ENCODE measurements at regions not wholly inside any gene's neighbourhood (a gene's known extent, or its start where the extent isn't known, plus 50 kb on each side); places are given as distances from the start of the nearest gene placed in this dataset.

GRCh38 chr22:48278620-48279460, 1516.4 kb downstream of the TBC1D22A start:
- no peak for DNase-seq

DNA sequence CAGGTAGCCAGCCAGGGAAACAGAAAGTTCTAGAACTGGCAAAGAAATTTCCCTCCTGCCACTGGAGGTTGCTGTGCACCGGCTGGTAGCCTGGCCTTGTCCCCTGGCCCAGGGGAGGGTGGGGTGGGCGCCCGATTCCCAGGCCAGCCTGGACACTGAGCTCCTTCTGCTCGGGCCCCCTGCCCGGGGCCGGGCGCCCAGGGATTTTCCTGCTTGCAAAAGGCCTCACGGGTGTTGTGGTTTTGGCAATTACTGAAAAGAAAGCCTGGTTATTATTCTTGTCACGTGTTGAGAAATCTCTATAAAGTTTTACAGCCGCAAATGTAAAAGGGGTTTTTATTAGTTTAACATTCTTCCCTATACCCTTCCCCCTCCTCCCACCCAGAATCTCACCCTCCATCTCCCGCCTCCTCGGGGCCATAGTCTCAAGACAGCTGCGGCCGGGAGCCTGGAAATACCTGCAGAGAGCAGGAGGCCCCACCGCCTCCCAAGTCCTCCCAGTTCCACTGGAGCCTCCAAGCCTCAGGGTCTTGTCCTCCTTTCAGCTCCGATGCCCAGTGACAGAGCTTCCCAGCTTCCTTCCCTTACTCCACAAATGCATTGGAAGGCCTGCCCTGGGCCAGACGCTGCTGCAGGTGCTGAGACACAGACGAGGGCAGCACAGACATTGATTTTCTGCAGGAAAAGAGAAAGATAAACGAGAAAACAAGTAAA, 1515.6 kb downstream of the TBC1D22A start:
- no peak for DNase-seq

- DNase-seq = no peak
Observed at GRCh38 chr22:48276994-48277867, 1514.8 kb downstream of the TBC1D22A start.

DNA sequence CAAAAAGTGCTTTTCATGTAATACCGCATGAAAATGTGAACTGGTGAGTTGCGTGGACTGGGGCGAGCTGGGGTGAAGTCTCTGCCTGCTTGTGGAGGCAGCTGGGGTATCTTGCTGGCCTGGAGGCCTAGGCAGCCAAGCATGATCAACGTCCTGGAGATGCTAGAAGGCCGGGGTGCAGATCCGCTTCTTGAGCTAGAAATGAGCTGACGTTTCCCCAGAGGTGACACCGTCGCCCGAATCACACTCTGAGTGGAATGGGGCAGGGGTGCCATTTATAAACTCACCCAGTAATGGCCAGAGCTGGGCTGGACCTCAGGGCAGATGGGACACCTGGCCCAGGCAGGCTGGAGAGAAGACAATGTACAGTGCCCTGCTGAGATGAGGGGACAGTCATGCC, 1513.0 kb downstream of the TBC1D22A start:
- no peak for DNase-seq

DNA sequence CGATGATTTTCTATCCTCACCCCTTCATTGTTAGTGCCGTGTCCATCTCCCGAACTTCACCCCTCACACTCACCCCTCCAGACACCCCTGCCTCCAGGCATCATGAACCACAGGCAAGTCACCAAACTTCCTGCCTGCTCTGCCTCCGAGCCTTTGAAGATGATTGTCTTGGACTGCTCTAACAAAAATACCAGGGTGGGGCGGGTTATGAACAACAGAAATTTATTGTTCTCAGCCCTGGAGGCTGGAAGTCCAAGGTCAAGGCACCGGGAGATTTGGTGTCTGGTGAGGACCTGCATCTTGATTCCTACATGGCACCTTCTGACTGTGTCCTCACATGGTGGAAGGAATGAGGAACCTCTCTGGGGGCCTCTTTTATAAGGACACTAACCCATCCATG, 1508.3 kb downstream of the TBC1D22A start:
- no peak for DNase-seq

DNA sequence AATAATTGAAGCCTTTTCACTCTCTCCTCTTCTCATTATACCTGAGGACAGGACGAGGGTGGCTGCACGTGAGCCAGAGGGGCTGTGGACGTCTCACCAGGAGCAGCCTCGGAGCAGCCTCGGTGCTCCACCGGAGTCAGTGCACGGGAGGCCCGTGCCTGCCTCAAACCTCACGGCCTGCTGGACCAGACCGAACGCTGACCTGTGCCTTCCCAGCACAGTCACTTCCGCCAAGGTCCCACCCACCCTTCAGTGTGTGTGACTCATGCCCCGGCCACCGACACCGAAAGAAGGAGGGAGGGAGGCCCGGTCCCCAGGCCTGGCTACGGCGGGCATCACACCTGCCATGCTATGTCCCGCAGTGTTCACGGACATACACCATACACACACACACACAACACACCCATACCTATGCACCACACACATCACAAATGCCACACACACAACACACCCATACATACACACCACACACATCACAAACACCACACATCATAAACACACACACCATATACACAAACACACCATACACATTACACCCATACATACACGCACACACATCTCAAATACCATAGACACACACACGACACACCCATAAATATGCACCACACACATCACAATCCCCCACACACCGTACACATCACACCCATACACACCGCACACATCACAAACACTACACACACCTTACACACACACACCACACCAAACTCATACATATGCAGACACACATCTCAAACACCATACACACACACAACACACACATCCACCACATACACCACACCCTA, 1506.5 kb downstream of the TBC1D22A start:
- DNase-seq = no peak

DNA sequence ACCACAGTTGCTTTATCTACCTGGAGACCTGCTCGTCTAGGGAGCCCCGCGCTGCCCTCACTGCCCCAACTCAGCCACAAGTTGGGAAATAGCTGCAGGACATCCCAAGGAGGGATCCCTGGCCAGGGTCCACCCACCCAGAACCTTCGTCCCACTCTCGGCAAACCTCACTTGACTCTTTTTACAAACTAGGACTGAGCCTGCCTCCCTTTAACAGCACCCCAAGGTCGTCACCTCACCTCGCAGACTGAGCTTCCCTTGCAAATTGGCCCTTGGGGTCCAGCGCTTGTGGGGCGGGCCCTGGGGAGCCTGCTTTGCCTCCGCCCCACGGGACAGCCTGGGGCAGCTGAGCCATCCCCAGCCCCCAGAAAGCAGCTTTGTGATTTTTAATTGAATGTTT, 1505.8 kb downstream of the TBC1D22A start:
- no peak for DNase-seq

GRCh38 chr22:48267681-48268080, 1505.2 kb downstream of the TBC1D22A start:
- DNase-seq = no peak

DNA sequence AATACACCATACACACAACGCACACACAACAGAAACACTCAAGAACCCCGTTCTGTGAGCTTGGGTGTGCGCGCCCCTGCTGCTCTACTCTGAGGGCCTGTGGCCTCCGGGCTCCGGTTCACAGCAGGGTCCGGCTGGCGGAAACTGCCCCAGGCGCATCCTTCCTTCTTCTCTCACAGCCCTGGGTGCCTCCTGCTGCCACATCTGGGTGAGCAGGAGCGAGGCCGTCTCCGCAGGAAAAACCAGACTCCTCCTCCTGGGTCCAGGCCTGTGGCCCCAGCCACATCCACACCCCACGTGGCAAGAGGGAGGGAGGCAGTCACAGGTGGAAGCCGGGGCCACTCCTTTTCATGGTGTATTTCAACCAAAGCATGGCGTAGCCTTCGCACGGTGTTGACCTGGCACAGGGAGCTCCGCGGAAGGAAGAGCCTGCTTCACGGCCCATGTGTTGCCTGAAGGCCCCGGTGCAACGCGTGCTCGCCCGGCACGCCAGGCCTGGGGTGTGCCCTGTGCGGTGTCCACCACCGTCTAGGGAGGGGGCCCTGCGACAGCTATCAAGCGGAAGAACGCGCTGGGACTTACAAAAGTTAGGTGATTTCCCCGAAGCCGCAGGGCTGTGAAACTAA, 1502.7 kb downstream of the TBC1D22A start:
- no peak for DNase-seq

- no peak for DNase-seq
Observed at GRCh38 chr22:48264586-48264985, 1502.1 kb downstream of the TBC1D22A start.

DNA sequence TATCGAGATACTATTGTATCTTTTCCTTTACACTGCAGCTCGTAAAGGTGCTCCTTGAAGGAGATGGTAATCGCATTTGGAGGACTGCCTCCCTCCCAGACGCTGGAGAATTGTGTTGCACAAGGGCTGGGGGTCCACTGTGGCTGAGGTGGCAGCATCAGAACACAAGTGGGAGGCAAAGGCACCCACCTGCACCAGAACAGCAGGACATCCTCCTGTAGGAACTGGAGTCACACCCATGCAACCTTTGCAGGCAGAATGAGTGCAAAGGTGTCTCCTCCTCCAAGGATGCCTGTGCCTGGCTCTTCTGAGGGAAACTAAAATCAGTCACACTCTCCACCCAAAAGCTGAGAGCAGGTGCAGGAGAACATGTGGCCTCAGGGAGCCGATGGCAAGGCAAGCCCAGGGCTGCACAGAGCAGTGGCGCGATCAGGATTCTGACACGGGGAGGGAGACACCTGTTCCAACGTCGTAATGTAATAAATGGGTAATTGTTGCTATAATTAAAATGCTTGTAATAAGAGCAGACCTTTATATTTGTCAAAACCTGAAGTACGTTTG, 1501.4 kb downstream of the TBC1D22A start:
- no peak for DNase-seq

DNA sequence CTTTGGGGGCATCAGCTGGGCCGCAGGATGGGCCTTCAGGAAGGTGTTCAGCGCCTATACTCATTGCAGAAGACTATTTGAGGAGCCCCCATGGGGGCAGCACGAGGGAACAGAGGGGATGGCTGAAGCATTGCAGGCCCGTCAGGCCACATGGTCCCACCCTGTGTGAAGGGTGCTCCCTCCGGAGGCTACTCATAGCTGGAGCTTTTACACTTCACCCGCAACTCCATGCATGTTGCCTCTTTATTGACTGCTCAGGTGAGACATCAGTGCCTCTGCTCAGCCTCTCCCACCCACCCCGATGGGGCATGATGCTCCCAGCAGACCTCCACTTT, 1500.9 kb downstream of the TBC1D22A start:
- no peak for DNase-seq

DNA sequence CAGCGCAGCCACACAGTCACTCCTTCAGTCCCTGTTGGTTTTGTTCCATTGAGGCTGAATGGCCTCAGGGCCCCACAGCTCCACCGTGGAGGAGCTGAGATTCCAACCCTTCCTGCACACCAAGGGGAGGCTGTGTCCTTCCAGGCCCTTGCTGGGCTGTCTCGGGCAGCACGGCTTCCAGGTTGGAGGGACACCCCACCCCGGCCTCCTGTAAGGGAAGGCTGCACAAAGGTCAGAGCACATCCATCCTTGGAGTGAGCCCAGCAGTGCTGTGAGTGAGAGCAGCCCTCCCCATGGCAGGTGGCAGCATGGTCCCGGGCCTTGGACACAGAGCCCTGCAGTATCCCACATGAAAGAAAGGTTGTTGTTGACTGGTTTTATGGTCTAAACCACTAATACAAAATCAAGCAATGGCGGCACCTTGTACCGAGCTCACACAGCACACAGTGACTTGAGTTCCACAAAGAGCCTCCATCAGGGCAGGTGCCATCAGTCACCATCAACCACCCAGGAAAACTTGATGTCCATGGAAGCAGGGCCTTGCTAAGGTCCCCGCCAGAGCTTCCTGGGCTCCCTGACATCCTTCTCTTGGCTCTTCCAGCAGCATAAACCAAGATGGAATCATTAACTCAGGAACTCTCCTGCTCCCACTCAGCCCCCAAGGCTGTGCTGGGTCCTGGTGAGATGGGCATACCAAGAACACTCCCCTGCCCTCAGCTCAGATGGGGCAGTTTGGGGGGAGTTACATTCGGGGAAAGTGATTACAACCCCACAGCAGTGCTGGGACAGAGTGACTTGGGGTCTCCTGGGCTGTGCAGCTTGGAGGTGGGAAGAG, 1500.4 kb downstream of the TBC1D22A start:
- no peak for DNase-seq

GRCh38 chr22:48261706-48262105, 1499.3 kb downstream of the TBC1D22A start:
- DNase-seq = no peak

DNA sequence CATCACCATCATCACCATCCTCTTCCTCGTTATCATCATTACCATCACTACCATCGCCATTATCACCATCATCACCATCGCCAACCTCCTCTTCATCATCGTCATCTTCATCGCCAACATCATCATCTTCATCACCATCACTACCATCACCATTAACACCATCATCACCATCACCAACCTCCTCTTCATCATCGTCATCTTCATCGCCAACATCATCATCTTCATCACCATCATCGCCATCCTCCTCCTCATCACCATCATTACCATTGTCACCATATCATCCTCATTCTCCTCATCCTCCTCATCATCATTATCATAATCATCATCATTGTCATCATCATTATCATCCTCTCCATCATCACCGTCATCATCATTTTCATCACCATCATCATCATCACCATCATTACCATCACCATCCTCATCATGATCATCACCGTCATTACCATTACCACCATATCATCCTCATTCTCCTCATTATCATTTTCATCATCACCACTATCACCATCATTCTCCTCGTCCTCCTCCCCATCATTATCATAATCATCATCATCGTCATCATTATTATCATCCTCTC, 1498.7 kb downstream of the TBC1D22A start:
- no peak for DNase-seq

- DNase-seq = no peak
Observed at GRCh38 chr22:48259991-48260670, 1497.7 kb downstream of the TBC1D22A start.

DNA sequence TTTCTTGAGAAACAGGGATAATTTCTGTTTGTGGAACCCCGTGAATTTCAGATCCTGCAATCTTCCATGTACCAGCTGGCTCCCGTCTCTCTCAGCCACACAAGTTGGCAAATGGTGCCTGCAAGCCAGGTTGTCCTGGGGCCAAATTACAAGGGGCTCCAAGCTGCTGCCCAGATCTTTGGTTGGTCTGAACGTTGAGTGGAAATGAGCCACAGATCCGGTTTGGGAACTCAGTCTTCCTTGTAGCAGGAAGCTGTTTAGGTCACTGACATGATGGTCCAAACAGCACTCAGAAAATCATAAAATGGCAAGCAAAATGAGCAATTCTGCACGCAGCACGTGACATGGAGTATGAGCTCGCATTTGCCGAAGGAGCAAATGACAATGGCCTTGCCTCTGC, 1496.4 kb downstream of the TBC1D22A start:
- DNase-seq = no peak

DNA sequence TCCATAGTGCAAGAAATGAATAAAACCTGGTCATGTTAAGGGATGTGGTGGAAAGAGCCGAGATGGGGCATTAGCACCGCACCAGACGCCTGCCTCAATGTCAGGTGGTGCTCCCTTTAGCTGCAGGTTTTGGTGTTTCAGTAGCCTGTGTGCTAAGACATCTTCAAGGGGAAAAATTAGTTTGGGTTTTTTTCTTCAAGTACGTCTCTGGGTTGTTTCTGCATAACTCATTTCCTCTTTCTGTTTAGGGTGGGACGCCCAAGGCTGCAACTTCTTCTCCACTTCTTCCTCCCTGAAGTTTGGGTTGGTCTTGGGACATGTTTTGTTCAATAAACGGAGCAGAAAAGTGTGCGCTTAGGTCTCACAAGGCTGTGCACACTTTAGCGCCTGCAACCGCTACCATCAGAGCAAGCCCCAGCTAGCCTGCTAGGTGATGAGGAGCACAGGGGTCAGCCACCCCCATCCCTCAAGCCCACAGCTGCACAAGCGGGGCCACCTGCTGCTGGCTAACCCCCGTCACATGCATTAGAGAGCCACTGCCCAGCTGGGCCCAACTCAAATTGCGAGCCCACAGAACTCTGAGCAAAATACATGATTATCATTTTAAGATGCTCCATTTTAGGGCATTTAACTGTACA, 1495.7 kb downstream of the TBC1D22A start:
- no peak for DNase-seq

DNA sequence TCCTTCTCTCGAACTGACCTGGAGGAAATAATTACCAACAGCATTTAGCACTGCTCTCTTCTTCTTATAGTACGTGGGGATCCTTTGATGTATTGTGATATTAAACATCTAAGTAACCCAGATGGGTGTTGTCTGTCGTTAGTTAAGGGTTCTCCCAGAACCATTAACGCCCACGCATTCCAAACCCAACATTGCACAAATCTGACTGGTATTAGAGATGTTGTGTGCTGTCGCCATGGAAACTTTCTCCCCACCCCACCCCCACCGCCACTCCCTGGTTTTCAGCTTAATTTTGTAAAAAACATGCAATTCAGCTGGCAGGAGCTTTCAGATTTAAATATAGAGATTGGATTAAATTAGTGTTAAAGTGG, 1495.2 kb downstream of the TBC1D22A start:
- no peak for DNase-seq
